K562 (cell line): ENCODE measurements at regions not wholly inside any gene's neighbourhood (a gene's known extent, or its start where the extent isn't known, plus 50 kb on each side); places are given as distances from the start of the nearest gene placed in this dataset. TPM values are rescaled to one million over a fixed set of nuclear protein-coding genes. Genes with fewer than 3 reads are reported as not detected.

Experiments used
- ATAC-seq: fragments of 200-7000 bp; cut with Tn5 transposase; 3 replicates; pipeline ENCODE4 v1.9.1; 2020; ENCODE audit warnings: moderate library complexity
- BruUV-seq: library from RNA; stranded (reverse); fragments of 400-500 nt; replicated peaks from 2 replicates; lab custom pipeline; 2021; lab: Mats Ljungman, UMichigan
- CTCF ChIA-PET: fragments of 300-600 bp; formaldehyde crosslinking; extraction: SDS; loops from one replicate; lab custom pipeline; 2021; ENCODE audit warnings: low intra/inter-chr PET ratio; lab: Yijun Ruan, JAX
- POLR2A ChIA-PET: fragments of 300-600, 350-650 bp; sonication (Branson Sonifier 250); formaldehyde crosslinking; extraction: SDS; loops from one replicate; lab custom pipeline; 2021; ENCODE audit warnings: antibody characterized with exemption, inconsistent platforms; lab: Yijun Ruan, JAX
- DNase-seq, 4 experiments: peaks; one replicate each; pipeline versions ENCODE4 v3.0.0 to v3.0.0-alpha.2; 2011 to 2018; ENCODE audit warnings: low spot score in 3 of 4, mixed read lengths in 3 of 4; ENCODE audit errors: extremely low read depth in 1 of 4
- FAIRE-seq: peaks from 2 replicates; lab custom pipeline; 2011; peaks lifted over from hg19 to GRCh38; lab: Jason Lieb, UNC
- H2AFZ ChIP-seq: 2 replicates; pipeline ENCODE4 v1.6.0; 2011; ENCODE audit warnings: low read depth, low read length, control low read depth, inconsistent platforms
- H3K27ac ChIP-seq: fragments of 200-600 bp; 3 replicates; pipeline ENCODE4 v1.8.0; 2011; ENCODE audit warnings: low read depth, mild to moderate bottlenecking, control low read depth, inconsistent platforms, low read length, moderate library complexity, mixed read lengths; ENCODE audit errors: extremely low read depth
- H3K27me3 ChIP-seq, 2 experiments: fragments of 300-600 bp in 1 of 2; 2 replicates in 1 of 2; 3 replicates in 1 of 2; pipeline versions ENCODE4 v1.6.0 to v1.8.0; 2011; ENCODE audit warnings: inconsistent platforms in 2 of 2, low read length in 2 of 2, mild to moderate bottlenecking in 1 of 2, mixed read lengths in 1 of 2, moderate library complexity in 1 of 2; ENCODE audit not compliant: control insufficient read depth in 2 of 2, insufficient read depth in 2 of 2
- H3K36me3 ChIP-seq: fragments of 300-600 bp; 3 replicates; pipeline ENCODE4 v1.8.0; 2011; ENCODE audit warnings: mild to moderate bottlenecking, low read length, inconsistent platforms; ENCODE audit not compliant: control insufficient read depth, insufficient read depth
- H3K4me1 ChIP-seq, 2 experiments: fragments of 200-600 bp in 1 of 2; replicated peaks in 1 of 2; 2 replicates in 1 of 2; 3 replicates in 1 of 2; pipeline versions ENCODE4 v1.5.1 to v1.8.0; 2011; ENCODE audit warnings: inconsistent platforms in 2 of 2, low read length in 2 of 2, mild to moderate bottlenecking in 1 of 2, mixed read lengths in 1 of 2, moderate library complexity in 1 of 2; ENCODE audit not compliant: control insufficient read depth in 2 of 2, insufficient read depth in 2 of 2
- H3K4me2 ChIP-seq: 2 replicates; pipeline ENCODE4 v1.6.1; 2011; ENCODE audit warnings: low read length, control low read depth, inconsistent platforms, mixed read lengths; ENCODE audit not compliant: insufficient read depth
- H3K4me3 ChIP-seq: fragments of 200-600 bp; sonication (generic), shearing (Covaris generic); 2 replicates; pipeline ENCODE4 v1.5.1; 2016; ENCODE audit warnings: control low read depth, inconsistent platforms
- H3K79me2 ChIP-seq: fragments of 200-600 bp; 3 replicates; pipeline ENCODE4 v1.8.0; 2011; ENCODE audit warnings: low read length, inconsistent platforms; ENCODE audit not compliant: control insufficient read depth, insufficient read depth
- H3K9ac ChIP-seq, 2 experiments: 2 replicates each; pipeline versions ENCODE4 v1.6.0 to v1.6.1; 2011; ENCODE audit warnings: low read depth in 2 of 2, low read length in 2 of 2, control low read depth in 1 of 2, inconsistent platforms in 1 of 2, mild to moderate bottlenecking in 1 of 2, mixed read lengths in 1 of 2; ENCODE audit not compliant: insufficient read depth in 1 of 2
- H3K9me1 ChIP-seq: one replicate; pipeline ENCODE4 v1.6.0; 2011; ENCODE audit warnings: inconsistent platforms, mild to moderate bottlenecking, low read length, moderate library complexity; ENCODE audit not compliant: control insufficient read depth, insufficient read depth
- H3K9me3 ChIP-seq: replicated peaks from 2 replicates; pipeline ENCODE4 v1.5.1; 2011; ENCODE audit warnings: low read depth, low read length, inconsistent platforms; ENCODE audit not compliant: control insufficient read depth, insufficient read depth
- H4K20me1 ChIP-seq: replicated peaks from 2 replicates; pipeline ENCODE4 v1.6.1; 2011; ENCODE audit warnings: low read length, inconsistent platforms, mixed read lengths; ENCODE audit not compliant: control insufficient read depth, insufficient read depth
- C11orf30 ChIP-seq: fragments of 450-650 bp; IDR thresholded peaks from 2 replicates; pipeline ENCODE4 v1.6.1; 2016; ENCODE audit warnings: low read depth, mild to moderate bottlenecking
- MIER1 ChIP-seq: fragments of 450-650 bp; IDR thresholded peaks from 2 replicates; pipeline ENCODE4 v1.6.1; 2016; ENCODE audit warnings: antibody characterized with exemption, mild to moderate bottlenecking, low read depth
- NELFE ChIP-seq: IDR thresholded peaks from 2 replicates; pipeline ENCODE4 v1.6.1; 2011; ENCODE audit warnings: mild to moderate bottlenecking; ENCODE audit not compliant: insufficient read depth, insufficient read length
- WGBS: fragments of 100-300 bp; shearing (Covaris generic); methylation state at CpG from one replicate; pipeline ENCODE4 v1.1.6; 2016; ENCODE audit warnings: low coverage, mixed read lengths; ENCODE audit not compliant: insufficient coverage; ENCODE audit errors: missing lambda C conversion rate; 5-methylcytosine and 5-hydroxymethylcytosine counted together
- in situ Hi-C: fragments of 300-500 bp; cut with MboI; formaldehyde crosslinking; loops from 4 replicates; pipeline ENCODE4 v1.15.0; 2018; ENCODE audit warnings: inconsistent platforms, mixed read lengths
- intact Hi-C: fragments of 100-400 bp; cut with micrococcal nuclease; formaldehyde crosslinking; loops from 2 replicates; pipeline ENCODE4 v1.14.2; 2022
- small RNA-seq: library from RNA; depleted of rRNA; stranded (forward); fragments of <200 nt; gene quantifications from one replicate; pipeline ENCODE3, GENCODE V24; 2014
- TF ChIP-seq, protein P1 (sequence below): sonication (generic); formaldehyde crosslinking; IDR thresholded peaks from 2 replicates; pipeline ENCODE4 v1.8.1; 2022; ENCODE audit warnings: missing genetic modification reagents
- TF ChIP-seq, protein P2 (sequence below): fragments of 250-450 bp; sonication (Bioruptor Pico); IDR thresholded peaks from 2 replicates; pipeline ENCODE4 v1.5.0; 2022; ENCODE audit warnings: mild to moderate bottlenecking

GRCh38 chr2:17995593-17995992 is 117.1 kb downstream of the KCNS3 start:
- FAIRE-seq = no peak
- H3K36me3 ChIP-seq = no peaks in the 10 kb centered on the region
- TF ChIP-seq MIER1 (no peak), NELFE (no peak), C11orf30 (no peak)
- TF ChIP-seq, protein P1, sequence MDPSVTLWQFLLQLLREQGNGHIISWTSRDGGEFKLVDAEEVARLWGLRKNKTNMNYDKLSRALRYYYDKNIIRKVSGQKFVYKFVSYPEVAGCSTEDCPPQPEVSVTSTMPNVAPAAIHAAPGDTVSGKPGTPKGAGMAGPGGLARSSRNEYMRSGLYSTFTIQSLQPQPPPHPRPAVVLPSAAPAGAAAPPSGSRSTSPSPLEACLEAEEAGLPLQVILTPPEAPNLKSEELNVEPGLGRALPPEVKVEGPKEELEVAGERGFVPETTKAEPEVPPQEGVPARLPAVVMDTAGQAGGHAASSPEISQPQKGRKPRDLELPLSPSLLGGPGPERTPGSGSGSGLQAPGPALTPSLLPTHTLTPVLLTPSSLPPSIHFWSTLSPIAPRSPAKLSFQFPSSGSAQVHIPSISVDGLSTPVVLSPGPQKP (CRISPR knock-in tag) = no peak
- TF ChIP-seq, protein P2, sequence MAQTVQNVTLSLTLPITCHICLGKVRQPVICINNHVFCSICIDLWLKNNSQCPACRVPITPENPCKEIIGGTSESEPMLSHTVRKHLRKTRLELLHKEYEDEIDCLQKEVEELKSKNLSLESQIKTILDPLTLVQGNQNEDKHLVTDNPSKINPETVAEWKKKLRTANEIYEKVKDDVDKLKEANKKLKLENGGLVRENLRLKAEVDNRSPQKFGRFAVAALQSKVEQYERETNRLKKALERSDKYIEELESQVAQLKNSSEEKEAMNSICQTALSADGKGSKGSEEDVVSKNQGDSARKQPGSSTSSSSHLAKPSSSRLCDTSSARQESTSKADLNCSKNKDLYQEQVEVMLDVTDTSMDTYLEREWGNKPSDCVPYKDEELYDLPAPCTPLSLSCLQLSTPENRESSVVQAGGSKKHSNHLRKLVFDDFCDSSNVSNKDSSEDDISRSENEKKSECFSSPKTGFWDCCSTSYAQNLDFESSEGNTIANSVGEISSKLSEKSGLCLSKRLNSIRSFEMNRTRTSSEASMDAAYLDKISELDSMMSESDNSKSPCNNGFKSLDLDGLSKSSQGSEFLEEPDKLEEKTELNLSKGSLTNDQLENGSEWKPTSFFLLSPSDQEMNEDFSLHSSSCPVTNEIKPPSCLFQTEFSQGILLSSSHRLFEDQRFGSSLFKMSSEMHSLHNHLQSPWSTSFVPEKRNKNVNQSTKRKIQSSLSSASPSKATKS (CRISPR knock-in tag) = no peak
- H3K27me3 ChIP-seq = no peaks in the 10 kb centered on the region
- ATAC-seq = no peak
- H3K4me3 ChIP-seq = no peak overlapping the region
- H4K20me1 ChIP-seq = no peaks in the 10 kb centered on the region
- BruUV-seq = no TSS peak
- no peak overlapping the region for H3K27ac ChIP-seq
- H3K9me3 ChIP-seq = no peaks in the 10 kb centered on the region
- DNase-seq = no peak
- ChIA-PET POLR2A (interaction anchor here (0.6 kb wide), 1 partner anchor 41 kb away, joined by 3 read pairs; no protein-coding TSS in a partner anchor), CTCF (interaction anchor here (0.6 kb wide), 1 partner anchor 391 kb away, joined by 4 read pairs; no protein-coding TSS in a partner anchor)
- H3K4me2 ChIP-seq = no peak overlapping the region
- intact Hi-C loops (no loop called here), in situ Hi-C loops (no loop called here)
- no peaks in the 10 kb centered on the region for H3K9me1 ChIP-seq
- no peaks in the 10 kb centered on the region for H3K79me2 ChIP-seq
- H3K4me1 ChIP-seq = no peaks in the 10 kb centered on the region
- no peak overlapping the region for H2AFZ ChIP-seq
- no peak overlapping the region for H3K9ac ChIP-seq
- 0% methylated on average over 5 of the region's 5 CpGs for WGBS

Small RNA genes lying in the stretch of these regions (small RNA-seq; reads per million reads assigned to genes)
- gene RF00561 = not detected
